HCT116 (cell line): ENCODE measurements at regions not wholly inside any gene's neighbourhood (a gene's known extent, or its start where the extent isn't known, plus 50 kb on each side); places are given as distances from the start of the nearest gene placed in this dataset.

Experiments used
- ATAC-seq: fragments of 200-7000 bp; cut with Tn5 transposase; 2 replicates; pipeline ENCODE4 v1.9.1; 2020; ENCODE audit warnings: mild to moderate bottlenecking, moderate library complexity
- BruUV-seq: library from RNA; stranded (reverse); fragments of 400-500 nt; replicated peaks from 2 replicates; lab custom pipeline; 2021; lab: Mats Ljungman, UMichigan
- CTCF ChIA-PET: fragments of 300-600 bp; sonication (Branson Sonifier 250); formaldehyde crosslinking; loops from one replicate; lab custom pipeline; 2021; ENCODE audit warnings: antibody characterized with exemption; lab: Charles Lee
- POLR2A ChIA-PET: fragments of 300-600, 350-600 bp; sonication (Branson Sonifier 250); formaldehyde crosslinking; loops from one replicate; lab custom pipeline; 2021; ENCODE audit warnings: antibody characterized with exemption; lab: Charles Lee
- RAD21 ChIA-PET, 2 experiments: fragments of 300-600 bp; sonication (Branson Sonifier 250); formaldehyde crosslinking; loops; one replicate each; lab custom pipeline; 2023; ENCODE audit warnings: low total read pairs in 2 of 2; ENCODE audit not compliant: uncharacterized antibody in 2 of 2, unreplicated experiment in 2 of 2, low non-redundant PET in 1 of 2; lab: Charles Lee
- DNase-seq: peaks from one replicate; pipeline ENCODE4 v3.0.0-alpha.2; 2010; ENCODE audit warnings: low read depth, low spot score
- H2AFZ ChIP-seq: fragments of 200-600 bp; shearing (Covaris generic), sonication (generic); 2 replicates; pipeline ENCODE4 v1.6.1; 2017; ENCODE audit warnings: low read depth, mixed run types, mixed read lengths, antibody characterized with exemption, low read length; ENCODE audit not compliant: poor library complexity, severe bottlenecking
- H3K27ac ChIP-seq: 2 replicates; pipeline ENCODE4 v1.5.1; 2012; ENCODE audit warnings: low read depth, low read length
- H3K27me3 ChIP-seq: fragments of 200-600 bp; sonication (generic); 2 replicates; pipeline ENCODE4 v1.6.1; 2016; ENCODE audit warnings: mixed run types, low read length, mixed read lengths; ENCODE audit not compliant: insufficient read depth
- H3K36me3 ChIP-seq, 2 experiments: fragments of 200-500 bp in 1 of 2; fragments of 200-600 bp in 1 of 2; sonication (Bioruptor generic) in 1 of 2; sonication (generic) in 1 of 2; 2 replicates each; pipeline versions ENCODE4 v1.5.1 to v1.6.1; 2014 to 2016; ENCODE audit warnings: low read length in 2 of 2, inconsistent platforms in 1 of 2, mixed read lengths in 1 of 2, mixed run types in 1 of 2; ENCODE audit not compliant: insufficient read depth in 2 of 2, control insufficient read depth in 1 of 2
- H3K4me1 ChIP-seq, 2 experiments: fragments of 200-600 bp in 1 of 2; sonication (generic) in 1 of 2; 2 replicates each; pipeline versions ENCODE4 v1.5.1 to v1.6.1; 2012 to 2017; ENCODE audit warnings: low read length in 2 of 2, inconsistent platforms in 1 of 2, mild to moderate bottlenecking in 1 of 2, mixed read lengths in 1 of 2, mixed run types in 1 of 2, moderate library complexity in 1 of 2; ENCODE audit not compliant: insufficient read depth in 2 of 2, control insufficient read depth in 1 of 2
- H3K4me2 ChIP-seq: fragments of 200-600 bp; sonication (generic); 2 replicates; pipeline ENCODE4 v1.6.1; 2017; ENCODE audit warnings: mixed run types, low read length, mixed read lengths
- H3K4me3 ChIP-seq, 2 experiments: fragments of 200-600 bp in 1 of 2; sonication (generic) in 1 of 2; replicated peaks in 1 of 2; 2 replicates each; pipeline ENCODE4 v1.5.1; 2011 to 2016; ENCODE audit warnings: low read length in 2 of 2, control low read depth in 1 of 2, low read depth in 1 of 2, mild to moderate bottlenecking in 1 of 2, mixed read lengths in 1 of 2, mixed run types in 1 of 2
- H3K79me2 ChIP-seq: fragments of 200-600 bp; sonication (generic); 2 replicates; pipeline ENCODE4 v1.6.1; 2017; ENCODE audit warnings: mild to moderate bottlenecking, mixed run types, low read length, moderate library complexity, mixed read lengths; ENCODE audit not compliant: insufficient read depth
- H3K9ac ChIP-seq: fragments of 200-600 bp; sonication (generic); 2 replicates; pipeline ENCODE4 v1.6.1; 2016; ENCODE audit warnings: low read length, mixed read lengths
- H3K9me2 ChIP-seq: fragments of 200-600 bp; sonication (generic), shearing (Covaris generic); 2 replicates; pipeline ENCODE4 v1.6.1; 2017; ENCODE audit warnings: mixed run types, mild to moderate bottlenecking, moderate library complexity; ENCODE audit not compliant: insufficient read depth
- H3K9me3 ChIP-seq, 2 experiments: fragments of 200-500 bp in 1 of 2; fragments of 200-600 bp in 1 of 2; sonication (Bioruptor generic) in 1 of 2; sonication (generic) in 1 of 2; 2 replicates each; pipeline ENCODE4 v1.6.1; 2014 to 2017; ENCODE audit warnings: low read length in 2 of 2, mixed read lengths in 2 of 2, inconsistent platforms in 1 of 2, low read depth in 1 of 2, mild to moderate bottlenecking in 1 of 2, mixed run types in 1 of 2, moderate library complexity in 1 of 2; ENCODE audit not compliant: control insufficient read depth in 1 of 2, insufficient read depth in 1 of 2
- H4K20me1 ChIP-seq: fragments of 200-600 bp; sonication (generic), shearing (Covaris generic); 2 replicates; pipeline ENCODE4 v1.6.1; 2017; ENCODE audit warnings: mixed run types, mild to moderate bottlenecking, moderate library complexity; ENCODE audit not compliant: insufficient read depth
- CTCF ChIP-seq, 3 experiments: fragments of 200-600 bp in 1 of 3; sonication (generic) in 1 of 3; IDR thresholded peaks in 2 of 3; conservative IDR thresholded peaks in 1 of 3; 2 replicates each; pipeline ENCODE4 v1.5.1; 2012 to 2017; ENCODE audit warnings: low read depth in 2 of 3, low read length in 2 of 3, antibody characterized with exemption in 1 of 3, borderline replicate concordance in 1 of 3, control low read depth in 1 of 3, mild to moderate bottlenecking in 1 of 3, mixed read lengths in 1 of 3, mixed run types in 1 of 3, moderate library complexity in 1 of 3; ENCODE audit not compliant: insufficient read depth in 1 of 3
- EGR1 ChIP-seq: IDR thresholded peaks from 2 replicates; pipeline ENCODE4 v1.6.1; 2012; ENCODE audit warnings: low read depth
- ELF1 ChIP-seq: IDR thresholded peaks from 2 replicates; pipeline ENCODE4 v1.6.1; 2012; ENCODE audit warnings: low read depth, borderline replicate concordance
- EZH2 ChIP-seq: fragments of 200-600 bp; sonication (generic); IDR thresholded peaks from 2 replicates; pipeline ENCODE4 v1.6.1; 2017; ENCODE audit warnings: antibody characterized with exemption, mixed run types
- EZH2phosphoT487 ChIP-seq: fragments of 200-600 bp; IDR thresholded peaks from 2 replicates; pipeline ENCODE4 v1.6.1; 2018; ENCODE audit warnings: antibody characterized with exemption, borderline replicate concordance
- FOSL1 ChIP-seq: IDR thresholded peaks from 2 replicates; pipeline ENCODE4 v1.6.1; 2012; ENCODE audit warnings: low read depth
- JUND ChIP-seq: IDR thresholded peaks from 2 replicates; pipeline ENCODE4 v1.6.1; 2012
- MAX ChIP-seq: IDR thresholded peaks from 2 replicates; pipeline ENCODE4 v1.6.1; 2012
- SIN3A ChIP-seq: IDR thresholded peaks from 2 replicates; pipeline ENCODE4 v1.6.1; 2012; ENCODE audit warnings: low read depth
- SP1 ChIP-seq: IDR thresholded peaks from 2 replicates; pipeline ENCODE4 v1.6.1; 2012; ENCODE audit warnings: low read depth
- TCF7L2 ChIP-seq: IDR thresholded peaks from 2 replicates; pipeline ENCODE4 v1.7.0; 2011; ENCODE audit warnings: borderline replicate concordance, inconsistent platforms; ENCODE audit not compliant: insufficient read depth, insufficient read length; ENCODE audit errors: extremely low read depth
- YY1 ChIP-seq: IDR thresholded peaks from 2 replicates; pipeline ENCODE4 v1.6.1; 2011; ENCODE audit warnings: low read length, low read depth, moderate library complexity, mild to moderate bottlenecking; ENCODE audit not compliant: insufficient replicate concordance; ENCODE audit errors: extremely low read depth
- intact Hi-C: fragments of 100-400 bp; cut with micrococcal nuclease; formaldehyde crosslinking; loops from 2 replicates; pipeline ENCODE4 v1.10.0; 2022
- TF ChIP-seq, protein P1 (sequence below): IDR thresholded peaks from 2 replicates; pipeline ENCODE4 v1.6.1; 2012

DNA sequence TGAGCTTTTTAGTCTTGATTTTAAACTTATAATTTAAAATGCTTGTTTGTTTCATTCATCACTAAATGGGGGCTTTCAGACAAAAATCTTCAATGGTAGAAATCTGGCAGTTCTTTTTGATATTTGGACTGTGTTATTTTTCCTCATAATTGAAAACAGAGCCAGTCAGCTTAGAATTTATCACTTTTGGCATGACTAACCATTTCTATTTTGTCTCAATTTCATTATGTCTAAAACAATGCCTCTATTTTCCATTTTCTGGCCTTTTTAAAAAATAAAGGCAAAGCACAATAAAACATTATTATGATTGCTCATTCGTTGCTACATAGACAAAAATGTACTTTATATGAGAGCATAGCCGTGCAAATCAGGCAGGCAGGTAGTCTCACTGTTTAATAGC lies 434.5 kb downstream of the XIRP2 start:
- no peak overlapping the region for H3K4me2 ChIP-seq
- POLR2A ChIA-PET: no interaction called here
- no peaks in the 10 kb centered on the region for H3K4me1 ChIP-seq
- DNase-seq: no peak
- no TSS peak for BruUV-seq
- H2AFZ ChIP-seq: no peak overlapping the region
- no peaks in the 10 kb centered on the region for H3K9me2 ChIP-seq
- intact Hi-C loops: loop anchor here (10.0 kb wide), 1 partner anchor 788 kb away; no protein-coding TSS in a partner anchor
- H3K79me2 ChIP-seq: no peaks in the 10 kb centered on the region
- H3K27ac ChIP-seq: no peak overlapping the region
- RAD21 ChIA-PET: no interaction called here
- no peak overlapping the region for H3K4me3 ChIP-seq
- no peaks in the 10 kb centered on the region for H4K20me1 ChIP-seq
- H3K9ac ChIP-seq: no peak overlapping the region
- no peaks in the 10 kb centered on the region for H3K9me3 ChIP-seq
- ATAC-seq: no peak
- CTCF ChIA-PET: no interaction called here
- no peak for TF ChIP-seq JUND
- no peak for TF ChIP-seq CTCF (IDR thresholded peaks at IDR 0.05 in 2 of 3, conservative IDR thresholded peaks at IDR 0.05 in 1 of 3; ENCODE audit: borderline replicate concordance in 1 of 3, insufficient read depth in 1 of 3, low read depth in 2 of 3, low read length in 2 of 3)
- no peak for TF ChIP-seq SP1
- no peak for TF ChIP-seq MAX
- TF ChIP-seq, protein P1, sequence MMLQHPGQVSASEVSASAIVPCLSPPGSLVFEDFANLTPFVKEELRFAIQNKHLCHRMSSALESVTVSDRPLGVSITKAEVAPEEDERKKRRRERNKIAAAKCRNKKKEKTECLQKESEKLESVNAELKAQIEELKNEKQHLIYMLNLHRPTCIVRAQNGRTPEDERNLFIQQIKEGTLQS: no peak
- TF ChIP-seq EGR1: no peak
- TF ChIP-seq YY1: no peak
- no peak for TF ChIP-seq SIN3A
- TF ChIP-seq EZH2: no peak
- TF ChIP-seq TCF7L2: no peak
- no peak for TF ChIP-seq EZH2phosphoT487
- no peak for TF ChIP-seq ELF1
- no peak for TF ChIP-seq FOSL1
- H3K36me3 ChIP-seq: no peaks in the 10 kb centered on the region
- H3K27me3 ChIP-seq: no peaks in the 10 kb centered on the region
